Activated CD8-positive, alpha-beta T cell treated with anti-CD3 and anti-CD28 coated beads for 36 hours (primary cell): ENCODE measurements at regions not wholly inside any gene's neighbourhood (a gene's known extent, or its start where the extent isn't known, plus 50 kb on each side); places are given as distances from the start of the nearest gene placed in this dataset.
"Not testable (repeated sequence)": the region's sequence is repeated elsewhere in the genome, so short reads cannot be mapped to it uniquely, and the experiment has no call there.

Source experiments
- ATAC-seq: fragments of 200-7000 bp; cut with Tn5 transposase; one replicate; pipeline ENCODE4 v1.10.0; 2021; ENCODE audit warnings: mild to moderate bottlenecking, moderate library complexity
- CTCF ChIA-PET: fragments of 350-600 bp; sonication (Branson Sonifier 250); formaldehyde crosslinking; loops from one replicate; lab custom pipeline; 2021; ENCODE audit warnings: antibody characterized with exemption; lab: Charles Lee
- POLR2A ChIA-PET: fragments of 350-600 bp; sonication (Branson Sonifier 250); formaldehyde crosslinking; loops from one replicate; lab custom pipeline; 2021; ENCODE audit warnings: antibody characterized with exemption; lab: Charles Lee
- DNase-seq: peaks from one replicate; pipeline ENCODE4 v3.0.0-alpha.2; 2020
- H3K27ac Mint-ChIP-seq: one replicate; pipeline ENCODE4 v1.8.0; 2021; ENCODE audit warnings: mild to moderate bottlenecking, mixed read lengths
- H3K27me3 Mint-ChIP-seq: one replicate; pipeline ENCODE4 v1.8.0; 2021; ENCODE audit warnings: mixed read lengths
- H3K36me3 Mint-ChIP-seq: one replicate; pipeline ENCODE4 v1.8.0; 2021; ENCODE audit warnings: low read depth, mixed read lengths
- H3K4me1 Mint-ChIP-seq: one replicate; pipeline ENCODE4 v1.8.0; 2021; ENCODE audit warnings: low read depth, mixed read lengths
- H3K4me3 Mint-ChIP-seq: one replicate; pipeline ENCODE4 v1.8.0; 2021; ENCODE audit warnings: mild to moderate bottlenecking, moderate library complexity, mixed read lengths
- H3K9me3 Mint-ChIP-seq: one replicate; pipeline ENCODE4 v1.8.0; 2021; ENCODE audit warnings: mixed read lengths
- intact Hi-C: fragments of 100-400 bp; cut with micrococcal nuclease; formaldehyde crosslinking; loops from one replicate; pipeline ENCODE4 v1.10.0; 2022
- TF ChIP-seq, protein P1 (sequence below): fragments of 200-600 bp; IDR thresholded peaks from one replicate; pipeline ENCODE4 v1.8.0; 2022; ENCODE audit warnings: antibody characterized with exemption, mild to moderate bottlenecking

DNA sequence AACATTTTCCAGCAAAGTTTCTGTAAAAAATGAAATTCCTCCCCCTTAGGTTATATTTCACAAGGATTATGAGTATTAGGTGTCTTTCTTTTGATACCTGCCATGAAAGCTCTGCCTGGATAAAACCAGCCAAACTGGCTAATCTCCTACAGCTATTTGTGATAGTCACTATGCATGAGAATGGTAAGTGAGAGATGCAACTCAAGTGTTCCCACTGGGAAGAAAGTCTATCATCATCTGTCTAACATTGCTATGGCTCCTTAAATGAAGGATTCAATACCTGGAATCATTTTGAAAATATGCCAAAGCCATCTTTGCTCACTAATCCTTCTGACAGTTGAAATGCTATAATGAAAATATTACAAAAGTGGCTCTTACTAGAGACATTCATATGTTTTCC, 339.9 kb upstream of the LRRTM4 start:
- TF ChIP-seq, protein P1, sequence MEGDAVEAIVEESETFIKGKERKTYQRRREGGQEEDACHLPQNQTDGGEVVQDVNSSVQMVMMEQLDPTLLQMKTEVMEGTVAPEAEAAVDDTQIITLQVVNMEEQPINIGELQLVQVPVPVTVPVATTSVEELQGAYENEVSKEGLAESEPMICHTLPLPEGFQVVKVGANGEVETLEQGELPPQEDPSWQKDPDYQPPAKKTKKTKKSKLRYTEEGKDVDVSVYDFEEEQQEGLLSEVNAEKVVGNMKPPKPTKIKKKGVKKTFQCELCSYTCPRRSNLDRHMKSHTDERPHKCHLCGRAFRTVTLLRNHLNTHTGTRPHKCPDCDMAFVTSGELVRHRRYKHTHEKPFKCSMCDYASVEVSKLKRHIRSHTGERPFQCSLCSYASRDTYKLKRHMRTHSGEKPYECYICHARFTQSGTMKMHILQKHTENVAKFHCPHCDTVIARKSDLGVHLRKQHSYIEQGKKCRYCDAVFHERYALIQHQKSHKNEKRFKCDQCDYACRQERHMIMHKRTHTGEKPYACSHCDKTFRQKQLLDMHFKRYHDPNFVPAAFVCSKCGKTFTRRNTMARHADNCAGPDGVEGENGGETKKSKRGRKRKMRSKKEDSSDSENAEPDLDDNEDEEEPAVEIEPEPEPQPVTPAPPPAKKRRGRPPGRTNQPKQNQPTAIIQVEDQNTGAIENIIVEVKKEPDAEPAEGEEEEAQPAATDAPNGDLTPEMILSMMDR: no peak
- intact Hi-C loops: no loop called here
- no peaks in the 10 kb centered on the region for H3K27me3 Mint-ChIP-seq
- peaks cover 13% of the 10 kb centered on the region for H3K9me3 Mint-ChIP-seq
- H3K4me3 Mint-ChIP-seq: no peak overlapping the region
- no peak for DNase-seq
- ChIA-PET CTCF (no interaction called here), POLR2A (no interaction called here)
- ATAC-seq: no peak
- H3K36me3 Mint-ChIP-seq: no peaks in the 10 kb centered on the region
- H3K27ac Mint-ChIP-seq: no peak overlapping the region
- no peaks in the 10 kb centered on the region for H3K4me1 Mint-ChIP-seq

DNA sequence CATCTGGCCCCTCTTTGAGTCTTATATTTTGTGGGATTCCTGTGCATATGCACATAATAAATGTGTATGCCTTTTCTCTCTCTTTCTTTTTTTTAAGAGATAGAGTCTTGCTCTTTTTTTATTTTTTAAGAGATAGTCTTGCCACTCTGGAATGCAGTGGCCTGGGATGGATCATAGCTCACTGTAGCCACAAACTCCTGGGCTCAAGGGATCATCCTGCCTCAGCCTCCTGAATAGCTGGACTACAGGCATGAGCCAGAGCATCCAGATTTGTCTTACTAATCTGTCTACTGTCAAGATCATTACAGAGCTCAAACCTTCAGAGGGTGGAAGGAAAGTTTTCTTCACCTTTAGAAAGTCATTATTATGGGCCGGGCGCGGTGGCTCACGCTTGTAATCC, 342.2 kb upstream of the LRRTM4 start:
- ChIA-PET CTCF (no interaction called here), POLR2A (no interaction called here)
- Mint-ChIP-seq H3K4me3 (no peak overlapping the region), H3K4me1 (no peaks in the 10 kb centered on the region), H3K36me3 (no peaks in the 10 kb centered on the region), H3K27me3 (no peaks in the 10 kb centered on the region), H3K27ac (no peak overlapping the region), H3K9me3 (peaks cover 8% of the 10 kb centered on the region)
- intact Hi-C loops: no loop called here
- TF ChIP-seq, protein P1: no peak
- no peak for ATAC-seq
- no peak for DNase-seq

DNA sequence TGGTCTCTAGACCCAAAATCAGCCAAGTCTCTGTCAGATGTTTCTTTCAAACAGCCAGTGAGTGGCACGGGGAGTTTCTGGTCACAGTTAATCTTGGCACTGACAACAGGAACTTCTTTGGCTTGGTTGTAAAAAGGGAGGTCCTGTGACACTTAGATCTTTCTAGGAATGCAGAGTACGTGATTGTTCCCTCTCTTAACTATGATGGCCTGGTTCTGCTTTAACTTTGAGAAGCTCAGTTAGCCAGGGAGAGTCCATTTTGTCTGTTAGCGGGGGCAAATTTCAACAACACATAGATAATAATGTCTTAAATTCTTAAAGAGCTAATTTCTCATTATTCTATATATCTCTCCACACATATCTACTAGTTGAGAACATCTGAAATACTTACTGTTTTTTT, 344.5 kb upstream of the LRRTM4 start:
- Mint-ChIP-seq H3K27ac (no peak overlapping the region), H3K36me3 (no peaks in the 10 kb centered on the region), H3K9me3 (peaks cover 9% of the 10 kb centered on the region), H3K4me3 (no peak overlapping the region), H3K27me3 (no peaks in the 10 kb centered on the region), H3K4me1 (no peaks in the 10 kb centered on the region)
- DNase-seq (no peak), ATAC-seq (no peak)
- intact Hi-C loops: no loop called here
- TF ChIP-seq, protein P1: no peak
- ChIA-PET CTCF (no interaction called here), POLR2A (interaction anchor here (0.6 kb wide), 1 partner anchor 39 kb away, joined by 3 read pairs; no protein-coding TSS in a partner anchor)

DNA sequence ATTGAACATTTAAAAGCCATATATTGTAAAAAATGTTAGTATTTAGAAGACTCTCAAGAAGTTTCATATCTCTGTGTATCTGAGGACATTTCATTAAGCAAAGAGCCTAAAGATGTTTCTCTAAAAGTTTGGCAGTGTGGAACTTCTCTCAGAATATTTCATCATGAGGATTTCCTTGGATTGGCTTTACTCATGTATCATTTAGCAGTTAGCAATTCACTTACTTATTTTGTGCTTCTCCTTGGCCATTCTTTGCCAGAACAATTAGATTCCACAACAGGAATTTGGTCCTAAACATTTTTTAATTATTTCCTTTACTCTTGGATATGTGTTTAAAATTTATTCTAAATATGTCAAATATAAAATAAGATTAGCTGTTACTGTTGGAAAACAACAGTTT, 345.0 kb upstream of the LRRTM4 start:
- Mint-ChIP-seq H3K9me3 (peaks cover 12% of the 10 kb centered on the region), H3K4me1 (no peaks in the 10 kb centered on the region), H3K27me3 (no peaks in the 10 kb centered on the region), H3K4me3 (no peak overlapping the region), H3K27ac (no peak overlapping the region), H3K36me3 (no peaks in the 10 kb centered on the region)
- ChIA-PET CTCF (no interaction called here), POLR2A (no interaction called here)
- DNase-seq (no peak), ATAC-seq (no peak)
- intact Hi-C loops: no loop called here
- TF ChIP-seq, protein P1: no peak

DNA sequence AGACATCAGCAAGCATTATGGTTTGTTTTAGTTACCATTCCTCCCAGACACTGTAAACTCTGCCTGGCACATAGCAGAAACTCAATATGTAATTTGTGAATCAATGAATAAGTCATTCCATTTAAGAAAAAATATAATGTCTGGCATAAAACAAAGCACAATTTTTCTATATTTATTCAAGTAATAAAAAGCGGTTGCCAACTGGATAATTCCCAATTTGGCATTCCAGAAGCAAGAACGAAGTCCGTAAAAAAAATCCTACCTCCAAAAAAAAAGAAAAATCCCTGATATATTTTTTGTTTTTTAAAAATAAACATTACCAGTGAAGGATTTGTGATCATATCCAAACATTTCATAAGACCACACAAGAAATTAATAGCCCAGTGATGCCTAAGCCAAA, 351.3 kb upstream of the LRRTM4 start:
- intact Hi-C loops: no loop called here
- no peak for ATAC-seq
- DNase-seq: no peak
- ChIA-PET POLR2A (no interaction called here), CTCF (no interaction called here)
- no peak overlapping the region for H3K27ac Mint-ChIP-seq
- no peaks in the 10 kb centered on the region for H3K4me1 Mint-ChIP-seq
- no peak overlapping the region for H3K4me3 Mint-ChIP-seq
- H3K36me3 Mint-ChIP-seq: no peaks in the 10 kb centered on the region
- TF ChIP-seq, protein P1: no peak
- no peaks in the 10 kb centered on the region for H3K27me3 Mint-ChIP-seq
- peaks cover 10% of the 10 kb centered on the region for H3K9me3 Mint-ChIP-seq

DNA sequence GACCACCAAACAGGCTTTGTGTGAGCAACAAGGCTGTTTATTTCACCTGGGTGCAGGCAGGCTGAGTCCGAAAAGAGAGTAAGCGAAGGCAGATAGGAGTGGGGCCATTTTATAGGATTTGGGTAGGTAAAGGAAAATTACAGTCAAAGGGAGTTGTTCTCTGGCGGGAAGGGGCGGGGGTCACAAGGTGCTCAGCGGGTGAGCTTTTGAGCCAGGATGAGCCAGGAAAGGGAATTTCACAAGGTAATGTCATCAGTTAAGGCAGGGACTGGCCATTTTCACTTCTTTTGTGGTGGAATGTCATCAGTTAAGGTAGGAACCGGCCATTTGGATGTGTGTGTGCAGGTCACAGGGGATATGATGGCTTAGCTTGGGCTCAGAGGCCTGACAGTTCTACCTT, 378.0 kb upstream of the LRRTM4 start:
- H3K4me1 Mint-ChIP-seq, H3K27ac Mint-ChIP-seq, POLR2A ChIA-PET, ATAC-seq, CTCF ChIA-PET, H3K27me3 Mint-ChIP-seq, H3K36me3 Mint-ChIP-seq, DNase-seq, H3K4me3 Mint-ChIP-seq, intact Hi-C loops: not testable (repeated sequence)
- peaks cover 14% of the 10 kb centered on the region for H3K9me3 Mint-ChIP-seq
